ENCODE measurements at regions not wholly inside any gene's neighbourhood (a gene's known extent, or its start where the extent isn't known, plus 50 kb on each side); places are given as distances from the start of the nearest gene placed in this dataset.

DNA sequence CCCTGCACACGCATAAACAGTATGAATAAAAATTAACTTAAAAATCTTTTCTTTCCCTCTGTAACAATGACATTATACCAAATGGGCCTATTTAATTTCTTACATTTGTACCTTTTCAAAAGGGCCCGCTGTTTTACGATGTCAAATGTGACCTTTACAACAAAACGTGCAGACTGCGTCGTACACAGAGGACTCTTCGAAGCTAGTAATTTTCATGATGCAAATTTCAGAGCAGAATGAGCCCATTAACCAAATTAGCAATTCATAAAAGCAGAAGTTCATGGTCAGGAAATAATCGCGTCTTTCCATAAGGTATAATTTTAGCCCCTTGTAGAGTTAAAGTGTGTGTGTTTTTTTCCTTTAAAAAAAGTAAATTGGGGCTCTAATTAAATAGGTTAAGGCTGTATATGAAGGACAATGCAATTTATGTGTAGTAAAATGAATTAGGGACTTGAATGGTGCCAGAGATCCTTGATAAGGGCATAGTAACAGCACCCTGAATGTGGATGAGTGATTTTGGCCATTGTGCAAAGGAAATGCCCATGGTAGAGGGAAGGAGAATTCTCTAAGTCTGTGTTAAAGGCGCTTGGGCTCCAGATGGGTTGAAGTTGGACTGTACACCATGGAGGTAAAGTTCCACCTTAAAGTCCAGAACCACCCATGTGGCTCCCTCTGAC, 546.4 kb upstream of the EEF2KMT start:
- no peak for DNase-seq (ENCODE audit: low spot score in 2 of 2, unreplicated experiment in 2 of 2)
- Mint-ChIP-seq H3K9me3 (no peaks in the 10 kb centered on the region), H3K4me3 (no peak overlapping the region)

GRCh38 chr16:5642436-5642835, 544.8 kb upstream of the EEF2KMT start:
- H3K36me3 Mint-ChIP-seq = no peaks in the 10 kb centered on the region
- H3K27ac Mint-ChIP-seq = no peak overlapping the region
- TF ChIP-seq, protein P1, sequence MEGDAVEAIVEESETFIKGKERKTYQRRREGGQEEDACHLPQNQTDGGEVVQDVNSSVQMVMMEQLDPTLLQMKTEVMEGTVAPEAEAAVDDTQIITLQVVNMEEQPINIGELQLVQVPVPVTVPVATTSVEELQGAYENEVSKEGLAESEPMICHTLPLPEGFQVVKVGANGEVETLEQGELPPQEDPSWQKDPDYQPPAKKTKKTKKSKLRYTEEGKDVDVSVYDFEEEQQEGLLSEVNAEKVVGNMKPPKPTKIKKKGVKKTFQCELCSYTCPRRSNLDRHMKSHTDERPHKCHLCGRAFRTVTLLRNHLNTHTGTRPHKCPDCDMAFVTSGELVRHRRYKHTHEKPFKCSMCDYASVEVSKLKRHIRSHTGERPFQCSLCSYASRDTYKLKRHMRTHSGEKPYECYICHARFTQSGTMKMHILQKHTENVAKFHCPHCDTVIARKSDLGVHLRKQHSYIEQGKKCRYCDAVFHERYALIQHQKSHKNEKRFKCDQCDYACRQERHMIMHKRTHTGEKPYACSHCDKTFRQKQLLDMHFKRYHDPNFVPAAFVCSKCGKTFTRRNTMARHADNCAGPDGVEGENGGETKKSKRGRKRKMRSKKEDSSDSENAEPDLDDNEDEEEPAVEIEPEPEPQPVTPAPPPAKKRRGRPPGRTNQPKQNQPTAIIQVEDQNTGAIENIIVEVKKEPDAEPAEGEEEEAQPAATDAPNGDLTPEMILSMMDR (IDR thresholded peaks at IDR 0.05; ENCODE audit: unreplicated experiment) = no peak
- no peaks in the 10 kb centered on the region for H3K4me1 Mint-ChIP-seq
- peaks cover 14% of the 10 kb centered on the region for H3K27me3 Mint-ChIP-seq (ENCODE audit: low read depth)
- H3K9me3 Mint-ChIP-seq = no peaks in the 10 kb centered on the region
- no peak overlapping the region for H3K4me3 Mint-ChIP-seq
- DNase-seq (ENCODE audit: low spot score in 2 of 2, unreplicated experiment in 2 of 2) = no peak

More for the DNA sequence above, 546.4 kb upstream of the EEF2KMT start:
- Mint-ChIP-seq H3K27me3 (ENCODE audit: low read depth) (peaks cover 9% of the 10 kb centered on the region), H3K27ac (no peak overlapping the region), H3K36me3 (no peaks in the 10 kb centered on the region), H3K4me1 (no peaks in the 10 kb centered on the region)
- TF ChIP-seq, protein P1 (IDR thresholded peaks at IDR 0.05; ENCODE audit: unreplicated experiment) = no peak

GRCh38 chr16:5642011-5642410, 544.4 kb upstream of the EEF2KMT start:
- TF ChIP-seq, protein P1 (IDR thresholded peaks at IDR 0.05; ENCODE audit: unreplicated experiment) = no peak
- no peaks in the 10 kb centered on the region for H3K36me3 Mint-ChIP-seq
- no peak overlapping the region for H3K27ac Mint-ChIP-seq

GRCh38 chr16:5640883-5641282, 543.3 kb upstream of the EEF2KMT start:
- H3K36me3 Mint-ChIP-seq = no peaks in the 10 kb centered on the region
- TF ChIP-seq, protein P1 (IDR thresholded peaks at IDR 0.05; ENCODE audit: unreplicated experiment) = no peak
- no peaks in the 10 kb centered on the region for H3K9me3 Mint-ChIP-seq
- no peaks in the 10 kb centered on the region for H3K4me1 Mint-ChIP-seq
- DNase-seq (ENCODE audit: low spot score in 2 of 2, unreplicated experiment in 2 of 2) = no peak
- no peak overlapping the region for H3K27ac Mint-ChIP-seq
- H3K4me3 Mint-ChIP-seq = no peak overlapping the region
- H3K27me3 Mint-ChIP-seq (ENCODE audit: low read depth) = peaks cover 14% of the 10 kb centered on the region

More at GRCh38 chr16:5642011-5642410, 544.4 kb upstream of the EEF2KMT start:
- peaks cover 14% of the 10 kb centered on the region for H3K27me3 Mint-ChIP-seq (ENCODE audit: low read depth)
- H3K4me1 Mint-ChIP-seq = no peaks in the 10 kb centered on the region
- no peaks in the 10 kb centered on the region for H3K9me3 Mint-ChIP-seq
- DNase-seq (ENCODE audit: low spot score in 2 of 2, unreplicated experiment in 2 of 2) = no peak
- H3K4me3 Mint-ChIP-seq = no peak overlapping the region

DNA sequence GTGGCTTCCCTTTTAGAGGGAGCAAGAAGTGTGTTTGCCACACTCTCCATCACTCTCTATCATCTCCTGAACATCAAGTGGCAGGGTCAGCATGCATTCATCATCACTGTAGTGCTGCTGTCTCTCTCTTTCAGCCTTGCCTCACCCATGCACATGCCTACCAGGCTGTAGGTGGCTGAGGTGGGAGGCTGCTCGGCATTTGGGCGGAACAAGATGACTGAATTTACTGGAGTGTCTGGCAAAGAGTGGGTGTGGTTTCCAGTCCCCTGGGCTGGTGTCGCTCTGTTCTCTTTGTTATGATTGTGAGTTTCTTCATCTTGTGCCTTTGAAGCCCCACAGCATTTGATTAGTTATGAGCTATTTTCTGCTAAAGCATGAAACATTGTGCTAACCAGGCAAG, 541.9 kb upstream of the EEF2KMT start:
- H3K36me3 Mint-ChIP-seq = no peaks in the 10 kb centered on the region
- H3K9me3 Mint-ChIP-seq = no peaks in the 10 kb centered on the region
- H3K4me1 Mint-ChIP-seq = no peaks in the 10 kb centered on the region
- peaks cover 12% of the 10 kb centered on the region for H3K27me3 Mint-ChIP-seq (ENCODE audit: low read depth)
- DNase-seq (ENCODE audit: low spot score in 2 of 2, unreplicated experiment in 2 of 2) = no peak
- no peak overlapping the region for H3K27ac Mint-ChIP-seq
- TF ChIP-seq, protein P1 (IDR thresholded peaks at IDR 0.05; ENCODE audit: unreplicated experiment) = no peak
- no peak overlapping the region for H3K4me3 Mint-ChIP-seq
